ENCODE measurements at regions not wholly inside any gene's neighbourhood (a gene's known extent, or its start where the extent isn't known, plus 50 kb on each side); places are given as distances from the start of the nearest gene placed in this dataset.

DNA sequence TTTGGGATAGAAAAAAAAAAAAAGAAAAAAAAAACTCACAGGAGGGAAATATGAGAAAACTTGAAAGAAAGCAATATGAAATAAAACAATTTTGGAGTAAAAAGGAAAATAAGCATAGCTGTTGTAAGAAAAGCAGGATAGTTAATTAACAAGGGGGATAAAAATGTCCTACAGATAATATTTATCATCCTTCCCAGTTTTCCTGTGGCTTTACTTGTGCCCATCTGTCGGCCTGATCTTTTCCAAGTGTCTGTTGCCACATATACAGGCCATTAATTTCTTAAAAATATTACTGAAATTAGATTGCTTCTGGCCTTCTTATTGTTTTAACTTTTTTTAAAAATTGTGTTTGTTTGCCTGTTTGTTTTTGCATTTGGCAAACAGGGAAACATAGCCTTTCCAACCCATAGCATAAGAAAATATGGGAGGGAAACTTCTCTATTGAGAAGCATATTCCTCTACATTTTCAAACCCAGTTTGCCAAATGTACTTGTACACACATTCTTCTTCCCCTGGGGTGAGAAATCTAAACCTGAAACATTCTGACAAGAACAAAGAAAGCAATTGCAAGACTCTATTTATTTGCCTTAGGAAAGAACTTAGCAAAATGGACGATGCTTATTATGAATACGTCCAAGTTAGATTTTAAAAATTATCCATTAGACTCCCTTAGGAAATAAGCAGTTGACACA is 272.3 kb downstream of the CDH20 start:
- TF ChIP-seq EP300 (IDR thresholded peaks at IDR 0.05) (no peak), POLR2A (IDR thresholded peaks at IDR 0.05) (no peak)
- TF ChIP-seq, protein P1, sequence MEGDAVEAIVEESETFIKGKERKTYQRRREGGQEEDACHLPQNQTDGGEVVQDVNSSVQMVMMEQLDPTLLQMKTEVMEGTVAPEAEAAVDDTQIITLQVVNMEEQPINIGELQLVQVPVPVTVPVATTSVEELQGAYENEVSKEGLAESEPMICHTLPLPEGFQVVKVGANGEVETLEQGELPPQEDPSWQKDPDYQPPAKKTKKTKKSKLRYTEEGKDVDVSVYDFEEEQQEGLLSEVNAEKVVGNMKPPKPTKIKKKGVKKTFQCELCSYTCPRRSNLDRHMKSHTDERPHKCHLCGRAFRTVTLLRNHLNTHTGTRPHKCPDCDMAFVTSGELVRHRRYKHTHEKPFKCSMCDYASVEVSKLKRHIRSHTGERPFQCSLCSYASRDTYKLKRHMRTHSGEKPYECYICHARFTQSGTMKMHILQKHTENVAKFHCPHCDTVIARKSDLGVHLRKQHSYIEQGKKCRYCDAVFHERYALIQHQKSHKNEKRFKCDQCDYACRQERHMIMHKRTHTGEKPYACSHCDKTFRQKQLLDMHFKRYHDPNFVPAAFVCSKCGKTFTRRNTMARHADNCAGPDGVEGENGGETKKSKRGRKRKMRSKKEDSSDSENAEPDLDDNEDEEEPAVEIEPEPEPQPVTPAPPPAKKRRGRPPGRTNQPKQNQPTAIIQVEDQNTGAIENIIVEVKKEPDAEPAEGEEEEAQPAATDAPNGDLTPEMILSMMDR (IDR thresholded peaks at IDR 0.05): no peak
- peak overlapping the region in 1 of 4 donors; percentile 23 for H3K27ac ChIP-seq
- H3K9me3 ChIP-seq: no peaks in the 10 kb centered on the region
- DNase-seq (ENCODE audit: low spot score in 2 of 2): no peak
- H3K4me1 ChIP-seq: peaks cover 0 to 12% (median 3%) of the 10 kb centered on the region in 4 donors
- H3K27me3 ChIP-seq: no peaks in the 10 kb centered on the region
- H3K36me3 ChIP-seq: no peaks in the 10 kb centered on the region
- 41 to 68% methylated on average over 3 of the region's 3 CpGs for WGBS, 2 donors
- peak overlapping the region in 1 of 4 donors; percentile 12 for H3K4me3 ChIP-seq

All from tibial nerve (tissue), 4 donors.